ENCODE measurements at regions not wholly inside any gene's neighbourhood (a gene's known extent, or its start where the extent isn't known, plus 50 kb on each side); places are given as distances from the start of the nearest gene placed in this dataset.

DNA sequence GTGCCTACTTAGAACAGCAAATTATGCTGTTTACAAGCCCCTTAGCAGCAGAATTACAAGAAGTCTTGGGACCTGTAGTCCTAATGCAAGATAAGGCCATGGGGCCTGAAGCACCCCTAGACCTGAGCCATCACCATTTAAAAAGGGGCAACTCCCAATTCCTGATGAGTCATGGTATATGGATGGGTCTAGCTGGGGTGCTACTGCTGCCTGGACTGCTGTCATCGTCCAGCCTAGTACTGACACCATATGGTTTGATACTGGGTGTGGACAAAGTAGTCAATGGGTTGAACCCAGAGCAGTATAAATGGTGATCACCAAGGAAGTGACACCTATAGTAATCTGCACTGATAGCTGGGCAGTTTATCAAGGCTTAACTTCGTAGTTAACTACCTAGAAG lies 450.0 kb downstream of the IPMK start:
- Mint-ChIP-seq H3K4me3 (ENCODE audit: unreplicated experiment) (no peak overlapping the region), H3K36me3 (ENCODE audit: low read depth, unreplicated experiment) (no peaks in the 10 kb centered on the region), H3K27me3 (ENCODE audit: unreplicated experiment) (no peaks in the 10 kb centered on the region), H3K9me3 (ENCODE audit: unreplicated experiment) (no peaks in the 10 kb centered on the region), H3K4me1 (ENCODE audit: unreplicated experiment) (no peaks in the 10 kb centered on the region), H3K27ac (ENCODE audit: unreplicated experiment) (no peak overlapping the region)
- no peak for DNase-seq (ENCODE audit: low spot score)
- TF ChIP-seq, protein P1, sequence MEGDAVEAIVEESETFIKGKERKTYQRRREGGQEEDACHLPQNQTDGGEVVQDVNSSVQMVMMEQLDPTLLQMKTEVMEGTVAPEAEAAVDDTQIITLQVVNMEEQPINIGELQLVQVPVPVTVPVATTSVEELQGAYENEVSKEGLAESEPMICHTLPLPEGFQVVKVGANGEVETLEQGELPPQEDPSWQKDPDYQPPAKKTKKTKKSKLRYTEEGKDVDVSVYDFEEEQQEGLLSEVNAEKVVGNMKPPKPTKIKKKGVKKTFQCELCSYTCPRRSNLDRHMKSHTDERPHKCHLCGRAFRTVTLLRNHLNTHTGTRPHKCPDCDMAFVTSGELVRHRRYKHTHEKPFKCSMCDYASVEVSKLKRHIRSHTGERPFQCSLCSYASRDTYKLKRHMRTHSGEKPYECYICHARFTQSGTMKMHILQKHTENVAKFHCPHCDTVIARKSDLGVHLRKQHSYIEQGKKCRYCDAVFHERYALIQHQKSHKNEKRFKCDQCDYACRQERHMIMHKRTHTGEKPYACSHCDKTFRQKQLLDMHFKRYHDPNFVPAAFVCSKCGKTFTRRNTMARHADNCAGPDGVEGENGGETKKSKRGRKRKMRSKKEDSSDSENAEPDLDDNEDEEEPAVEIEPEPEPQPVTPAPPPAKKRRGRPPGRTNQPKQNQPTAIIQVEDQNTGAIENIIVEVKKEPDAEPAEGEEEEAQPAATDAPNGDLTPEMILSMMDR (IDR thresholded peaks at IDR 0.05; ENCODE audit: unreplicated experiment) = no peak

DNA sequence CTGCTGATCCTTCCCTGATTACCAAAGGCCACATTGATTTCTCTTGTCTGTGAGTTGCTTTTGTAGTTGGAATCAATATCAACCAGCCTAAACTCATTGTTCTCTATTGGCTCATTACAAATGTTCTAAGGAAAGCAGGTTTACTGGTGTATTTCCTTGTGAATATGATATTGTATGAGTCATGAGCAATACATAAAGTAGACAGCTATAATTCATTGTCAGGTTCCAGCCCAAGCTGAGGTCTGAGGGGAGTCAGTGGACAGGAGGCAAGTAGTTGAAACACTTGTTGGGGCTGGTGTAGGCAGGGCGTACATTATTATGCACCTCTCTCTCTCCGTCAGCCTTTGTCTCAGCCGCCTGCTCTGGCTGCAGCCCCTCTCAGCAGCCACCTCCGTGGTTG lies 451.7 kb downstream of the IPMK start:
- no peaks in the 10 kb centered on the region for H3K27me3 Mint-ChIP-seq (ENCODE audit: unreplicated experiment)
- DNase-seq (ENCODE audit: low spot score) = no peak
- TF ChIP-seq, protein P1 (IDR thresholded peaks at IDR 0.05; ENCODE audit: unreplicated experiment) = no peak
- no peak overlapping the region for H3K4me3 Mint-ChIP-seq (ENCODE audit: unreplicated experiment)
- H3K9me3 Mint-ChIP-seq (ENCODE audit: unreplicated experiment) = no peaks in the 10 kb centered on the region
- no peak overlapping the region for H3K27ac Mint-ChIP-seq (ENCODE audit: unreplicated experiment)
- no peaks in the 10 kb centered on the region for H3K36me3 Mint-ChIP-seq (ENCODE audit: low read depth, unreplicated experiment)
- no peaks in the 10 kb centered on the region for H3K4me1 Mint-ChIP-seq (ENCODE audit: unreplicated experiment)

DNA sequence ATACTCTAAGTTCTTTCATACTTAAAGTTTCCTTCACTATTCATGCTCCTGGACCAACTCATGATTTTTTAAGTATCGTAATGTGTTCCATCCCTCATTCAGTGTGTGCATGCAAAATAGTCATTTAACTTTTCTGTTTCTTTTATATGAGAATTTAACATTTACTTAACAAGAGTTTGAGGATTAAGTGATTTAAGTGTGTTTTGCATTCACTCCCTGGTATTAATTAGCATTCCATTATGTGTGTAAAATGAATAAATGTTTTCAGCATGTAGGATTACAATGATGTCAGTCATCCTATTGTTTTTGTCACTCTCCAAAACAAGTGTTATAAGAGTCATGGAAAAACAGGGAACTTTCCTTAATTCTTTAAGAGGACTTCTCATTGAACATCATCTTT lies 457.7 kb downstream of the IPMK start:
- TF ChIP-seq, protein P1 (IDR thresholded peaks at IDR 0.05; ENCODE audit: unreplicated experiment) = no peak
- H3K27me3 Mint-ChIP-seq (ENCODE audit: unreplicated experiment) = peaks cover 3% of the 10 kb centered on the region
- H3K36me3 Mint-ChIP-seq (ENCODE audit: low read depth, unreplicated experiment) = no peaks in the 10 kb centered on the region
- no peaks in the 10 kb centered on the region for H3K4me1 Mint-ChIP-seq (ENCODE audit: unreplicated experiment)
- H3K27ac Mint-ChIP-seq (ENCODE audit: unreplicated experiment) = no peak overlapping the region
- no peak for DNase-seq (ENCODE audit: low spot score)
- H3K9me3 Mint-ChIP-seq (ENCODE audit: unreplicated experiment) = no peaks in the 10 kb centered on the region
- H3K4me3 Mint-ChIP-seq (ENCODE audit: unreplicated experiment) = no peak overlapping the region

DNA sequence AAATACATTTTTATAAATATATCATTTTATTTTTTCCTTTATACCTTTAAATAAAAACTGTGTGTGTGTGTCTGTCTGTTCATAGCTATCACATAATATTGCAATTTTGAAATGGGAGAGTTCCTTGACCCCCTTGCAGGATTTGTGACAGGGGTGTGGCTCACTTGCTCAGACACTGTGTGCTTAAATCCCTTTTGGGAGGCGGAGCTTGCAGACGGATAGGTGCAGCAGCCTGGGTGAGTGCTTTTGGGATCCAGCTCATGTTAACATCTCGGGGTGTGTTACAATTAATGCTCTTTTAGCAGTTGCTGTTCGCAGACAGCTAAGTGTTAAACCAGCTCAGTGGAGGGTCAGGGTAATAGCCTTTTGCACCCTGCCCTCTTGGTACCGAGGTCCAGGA lies 459.8 kb downstream of the IPMK start:
- no peak for DNase-seq (ENCODE audit: low spot score)
- TF ChIP-seq, protein P1 (IDR thresholded peaks at IDR 0.05; ENCODE audit: unreplicated experiment) = no peak
- H3K4me3 Mint-ChIP-seq (ENCODE audit: unreplicated experiment) = no peak overlapping the region
- peaks cover 3% of the 10 kb centered on the region for H3K27me3 Mint-ChIP-seq (ENCODE audit: unreplicated experiment)
- H3K4me1 Mint-ChIP-seq (ENCODE audit: unreplicated experiment) = no peaks in the 10 kb centered on the region
- H3K36me3 Mint-ChIP-seq (ENCODE audit: low read depth, unreplicated experiment) = no peaks in the 10 kb centered on the region
- no peak overlapping the region for H3K27ac Mint-ChIP-seq (ENCODE audit: unreplicated experiment)
- H3K9me3 Mint-ChIP-seq (ENCODE audit: unreplicated experiment) = no peaks in the 10 kb centered on the region

DNA sequence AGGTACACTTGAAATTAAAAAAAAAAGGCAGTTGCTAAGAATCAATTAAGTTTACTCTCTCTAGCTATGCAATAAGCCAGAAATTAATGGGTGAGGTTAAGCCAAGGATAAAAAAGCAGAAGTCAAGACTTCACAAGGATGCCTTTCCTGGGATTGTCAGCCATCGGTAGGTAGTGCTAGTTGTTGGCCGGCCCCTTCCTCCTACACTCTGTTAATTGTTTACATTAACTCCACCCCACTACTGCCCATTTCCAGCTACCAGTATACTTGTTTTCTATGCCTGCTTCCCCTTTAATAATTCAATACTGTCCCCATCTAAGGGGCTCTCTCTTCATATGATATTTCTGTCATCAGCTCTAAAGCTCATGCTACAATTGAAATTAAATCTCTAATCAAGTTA lies 461.0 kb downstream of the IPMK start:
- TF ChIP-seq, protein P1 (IDR thresholded peaks at IDR 0.05; ENCODE audit: unreplicated experiment) = no peak

More for the DNA sequence above, 461.0 kb downstream of the IPMK start:
- Mint-ChIP-seq H3K27ac (ENCODE audit: unreplicated experiment) (no peak overlapping the region), H3K36me3 (ENCODE audit: low read depth, unreplicated experiment) (no peaks in the 10 kb centered on the region), H3K4me3 (ENCODE audit: unreplicated experiment) (no peak overlapping the region), H3K4me1 (ENCODE audit: unreplicated experiment) (no peaks in the 10 kb centered on the region), H3K27me3 (ENCODE audit: unreplicated experiment) (peaks cover 3% of the 10 kb centered on the region), H3K9me3 (ENCODE audit: unreplicated experiment) (no peaks in the 10 kb centered on the region)
- DNase-seq (ENCODE audit: low spot score) = no peak

All from endothelial cell (in vitro differentiated cells).